GM21528 (cell line): ENCODE measurements at regions not wholly inside any gene's neighbourhood (a gene's known extent, or its start where the extent isn't known, plus 50 kb on each side); places are given as distances from the start of the nearest gene placed in this dataset.

Experiments used
- ATAC-seq: cut with Tn5 transposase; IDR thresholded peaks from one replicate; pipeline ENCODE4 v1.9.1; 2021; ENCODE audit warnings: mild to moderate bottlenecking, moderate library complexity; ENCODE audit not compliant: unreplicated experiment, low FRiP score

- peak; percentile 70 for ATAC-seq
These were observed 689.5 kb downstream of the DNAJB9 start for GRCh38 chr7:109259151-109259550.

GRCh38 chr7:109261781-109262180, 692.1 kb downstream of the DNAJB9 start:
- ATAC-seq = no peak

DNA sequence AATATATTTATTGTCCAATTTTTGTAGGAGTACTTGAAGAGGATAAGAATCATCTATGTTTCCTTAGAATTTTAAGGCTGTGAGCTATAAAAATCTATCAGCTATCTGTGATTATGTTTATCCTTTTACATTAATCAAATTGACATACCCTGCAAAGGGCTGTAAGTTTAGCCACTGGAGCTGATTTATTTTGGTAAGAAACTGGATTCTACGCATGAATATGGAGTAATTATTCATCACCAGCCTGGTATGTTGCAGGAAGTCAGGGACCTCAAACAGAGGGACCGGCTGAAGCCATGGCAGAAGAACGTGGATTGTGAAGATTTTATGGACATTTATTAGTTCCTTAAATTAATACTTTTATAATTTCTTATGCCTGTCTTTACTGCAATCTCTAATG, 696.9 kb downstream of the DNAJB9 start:
- ATAC-seq = no peak

DNA sequence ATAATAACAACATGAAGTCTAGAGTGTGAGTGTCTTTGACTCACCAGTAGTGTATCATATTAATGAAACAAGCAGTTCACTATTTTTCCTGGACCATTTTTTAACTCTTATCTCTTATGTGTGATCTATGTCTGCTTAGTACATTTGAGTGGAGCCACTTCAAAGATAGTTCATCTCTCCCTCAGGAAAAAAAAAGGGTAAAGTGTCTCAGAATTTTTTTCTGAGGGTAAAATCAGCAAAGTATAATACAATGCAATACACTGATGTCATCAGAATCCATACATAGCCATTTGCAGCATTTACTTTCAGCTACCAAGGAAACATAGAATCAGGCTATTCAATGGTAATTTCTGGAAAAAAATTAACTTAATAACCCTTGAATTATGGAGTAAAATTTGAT, 706.7 kb downstream of the DNAJB9 start:
- no peak for ATAC-seq

DNA sequence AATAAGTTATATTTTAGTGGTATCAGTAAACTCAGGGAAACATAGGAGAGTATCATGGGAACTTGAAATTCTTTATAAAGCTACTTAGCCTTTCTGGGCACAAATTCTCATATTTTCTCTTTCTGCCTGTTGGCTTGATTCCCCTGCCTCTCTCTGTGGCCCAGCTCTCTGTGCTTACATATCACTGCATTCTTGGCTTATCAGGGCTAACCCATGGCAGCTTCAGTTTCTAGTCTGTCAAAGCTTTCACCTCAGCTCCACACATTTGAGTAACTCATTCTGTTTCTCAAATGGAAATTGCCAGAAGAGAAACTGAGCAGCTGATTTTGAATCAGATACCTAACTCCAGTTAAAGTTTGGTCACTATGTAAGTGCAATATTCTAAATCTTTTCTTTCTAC, 713.1 kb downstream of the DNAJB9 start:
- no peak for ATAC-seq

GRCh38 chr7:109284943-109285342, 715.3 kb downstream of the DNAJB9 start:
- no peak for ATAC-seq

DNA sequence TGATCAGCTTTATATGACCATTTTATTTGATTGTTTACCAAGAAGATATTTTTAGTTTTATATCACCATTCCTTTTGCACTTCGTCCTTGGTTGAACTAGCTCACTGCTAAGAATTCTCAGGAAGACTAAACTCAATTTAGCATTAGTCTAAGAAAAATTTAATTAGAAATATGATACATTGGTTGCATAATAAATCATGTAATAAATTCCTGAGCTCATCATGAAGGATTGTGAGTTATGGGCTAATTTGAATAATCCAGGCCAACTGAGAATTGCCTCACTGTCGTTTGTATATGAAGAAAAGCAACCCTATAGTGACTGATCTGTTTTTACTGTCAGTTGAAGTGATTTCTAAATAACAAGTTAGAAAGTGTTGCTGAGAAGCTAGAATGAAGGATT, 725.5 kb downstream of the DNAJB9 start:
- no peak for ATAC-seq

- no peak for ATAC-seq
These were observed 739.1 kb downstream of the DNAJB9 start for GRCh38 chr7:109308816-109309215.

- no peak for ATAC-seq
These were observed 740.1 kb downstream of the DNAJB9 start for GRCh38 chr7:109309790-109310189.

DNA sequence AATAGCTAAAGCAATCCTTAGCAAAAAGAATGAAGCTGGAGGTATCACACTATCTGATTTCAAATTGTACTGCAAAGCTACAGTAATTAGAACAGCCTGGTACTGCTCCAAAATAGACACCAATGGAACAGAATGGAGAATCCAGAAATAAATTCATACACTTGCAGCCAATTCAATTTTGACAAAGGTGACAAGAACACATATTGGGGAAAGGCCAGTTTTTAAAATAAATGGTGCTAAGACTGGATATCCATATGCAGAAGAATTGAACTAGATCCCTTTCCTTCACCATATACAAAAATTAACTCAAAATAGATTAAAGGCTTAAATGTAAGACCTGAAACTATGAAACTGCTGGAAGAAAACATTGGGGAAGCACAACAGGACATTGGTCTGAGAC, 748.5 kb downstream of the DNAJB9 start:
- ATAC-seq = no peak

GRCh38 chr7:109322833-109323232, 753.2 kb downstream of the DNAJB9 start:
- no peak for ATAC-seq

DNA sequence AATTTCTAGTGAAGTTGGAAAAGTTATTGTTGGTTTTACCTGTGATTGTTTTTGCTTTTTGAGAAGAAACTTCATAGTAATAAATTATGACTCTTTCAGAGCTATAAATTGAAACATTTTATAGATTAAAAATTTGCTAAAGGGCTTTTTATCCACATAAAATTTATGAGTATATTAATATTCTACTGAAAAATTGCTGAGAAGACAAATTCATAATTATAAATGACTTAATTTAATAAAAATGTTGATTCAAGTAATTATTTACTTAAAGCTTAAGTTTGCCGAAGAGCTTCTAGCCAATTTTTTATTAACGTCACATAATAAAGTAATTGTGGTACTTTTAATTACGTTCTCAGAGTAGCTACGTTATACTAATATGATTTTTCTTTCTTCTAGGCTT, 761.7 kb downstream of the DNAJB9 start:
- no peak for ATAC-seq

- no peak for ATAC-seq
These were observed 766.3 kb downstream of the DNAJB9 start for GRCh38 chr7:109335951-109336350.

- no peak for ATAC-seq
These were observed 766.9 kb downstream of the DNAJB9 start for GRCh38 chr7:109336531-109336930.

- no peak for ATAC-seq
These were observed 774.0 kb downstream of the DNAJB9 start for GRCh38 chr7:109343678-109344077.

DNA sequence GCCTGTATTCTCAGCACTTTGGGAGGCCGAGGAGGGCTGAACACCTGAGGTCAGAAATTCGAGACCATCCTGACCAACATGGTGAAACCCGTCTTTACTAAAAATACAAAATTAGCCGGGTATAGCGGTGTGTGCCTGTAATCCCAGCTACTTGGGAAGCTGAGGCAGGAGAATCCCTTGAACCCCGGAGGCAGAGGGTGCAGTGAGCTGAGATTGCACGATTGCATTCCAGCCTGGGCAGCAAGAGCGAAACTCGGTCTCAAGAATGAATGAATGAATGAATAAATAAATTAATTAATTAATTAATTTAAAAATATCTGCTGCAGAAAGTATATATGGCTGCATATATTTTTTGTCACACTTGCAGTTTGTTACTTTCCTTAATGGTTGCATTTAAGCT, 781.8 kb downstream of the DNAJB9 start:
- ATAC-seq = no peak

DNA sequence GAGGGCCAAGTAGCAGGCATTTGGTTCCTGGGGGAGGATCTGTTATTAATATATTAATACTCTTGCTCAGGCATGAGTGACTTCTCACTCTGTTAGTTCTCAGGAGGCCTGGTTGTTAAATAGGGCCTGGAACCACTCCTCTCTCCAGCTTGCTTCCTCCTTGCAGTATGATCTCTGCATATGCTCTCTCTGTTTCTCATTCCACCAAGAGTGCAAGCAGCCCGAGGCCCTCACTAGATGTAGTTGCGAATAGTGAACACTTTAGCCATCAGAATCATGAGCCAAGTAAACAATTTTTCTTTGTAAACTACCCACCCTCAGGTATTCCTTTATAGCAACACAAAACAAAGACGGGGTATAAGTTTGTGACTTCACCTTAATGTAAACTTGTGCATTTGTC, 784.3 kb downstream of the DNAJB9 start:
- no peak for ATAC-seq

DNA sequence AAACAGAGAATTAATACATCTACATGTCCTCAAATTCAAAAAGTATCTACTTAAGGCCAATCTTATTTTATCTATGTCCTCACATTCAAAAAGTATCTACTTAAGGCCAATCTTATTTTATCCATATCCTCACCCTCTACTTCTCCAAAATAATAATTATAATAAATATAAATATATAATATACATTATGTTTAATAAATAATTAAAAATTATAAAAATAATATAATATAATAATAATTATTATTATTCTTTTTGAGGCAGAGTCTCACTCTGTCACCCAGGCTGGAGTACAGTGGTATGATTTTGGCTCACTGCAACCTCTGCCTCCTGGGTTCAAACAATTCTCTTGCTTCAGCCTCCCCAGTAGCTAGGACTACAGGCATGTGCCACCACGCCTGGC, 784.9 kb downstream of the DNAJB9 start:
- ATAC-seq = no peak

- ATAC-seq = no peak
These were observed 806.1 kb downstream of the DNAJB9 start for GRCh38 chr7:109375823-109376222.

DNA sequence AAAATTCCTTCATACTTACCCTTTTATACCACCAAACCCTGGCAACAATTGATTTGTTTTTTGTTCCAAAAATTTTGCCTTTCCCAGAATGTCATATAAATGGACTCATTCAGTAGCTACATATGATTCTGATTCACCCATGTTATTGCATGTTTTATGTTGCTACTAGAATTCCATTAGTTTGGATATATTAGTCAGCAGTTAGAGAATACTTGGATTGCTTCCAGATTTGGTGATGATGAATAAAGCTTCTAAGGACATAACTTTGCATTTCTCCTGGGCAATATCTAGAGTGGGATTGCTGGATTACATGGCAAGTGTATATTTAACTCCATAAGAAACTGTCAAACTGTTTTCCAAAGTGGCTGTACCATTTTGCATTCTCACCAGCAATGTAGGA, 806.9 kb downstream of the DNAJB9 start:
- no peak for ATAC-seq

DNA sequence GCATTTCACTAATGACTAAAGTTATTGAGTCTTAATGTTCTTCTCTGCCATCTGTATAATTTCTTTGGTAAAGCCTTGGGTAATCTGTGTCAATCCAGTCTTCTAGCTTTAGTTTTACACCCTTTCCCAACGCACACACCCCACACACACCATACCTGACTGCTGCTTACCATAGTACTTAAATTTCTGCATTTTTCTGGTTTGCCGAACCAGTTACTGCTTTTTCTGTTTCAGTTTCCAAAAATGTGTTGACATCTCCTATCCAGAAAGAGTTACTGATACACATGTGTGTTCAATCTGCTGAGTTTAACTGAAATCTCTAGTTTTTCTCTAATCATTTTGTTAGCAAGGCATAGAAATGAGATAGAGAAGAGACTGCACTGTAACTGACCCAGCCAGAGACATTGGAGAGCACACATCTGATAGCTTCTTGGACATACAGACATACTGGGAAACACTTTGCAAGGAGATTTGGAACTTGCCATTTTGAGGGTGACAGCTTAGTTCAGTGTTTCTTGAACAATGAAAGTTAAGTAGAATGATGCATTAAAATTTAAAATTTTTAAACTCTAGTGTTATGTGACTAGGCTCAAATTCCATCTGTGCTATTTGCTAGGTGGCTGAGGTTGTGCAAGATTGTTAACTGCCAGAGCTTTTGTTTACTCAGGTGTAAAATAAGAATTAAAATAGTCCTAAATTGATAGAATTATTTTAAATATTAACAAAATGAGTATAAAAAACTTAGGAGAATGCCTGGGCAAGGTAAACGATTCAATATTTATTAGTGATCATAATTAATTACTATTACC, 807.6 kb downstream of the DNAJB9 start:
- no peak for ATAC-seq

- ATAC-seq = no peak
These were observed 817.3 kb downstream of the DNAJB9 start for GRCh38 chr7:109386959-109387358.

- ATAC-seq = no peak
These were observed 817.9 kb downstream of the DNAJB9 start for GRCh38 chr7:109387530-109387929.
